ENCODE measurements at regions not wholly inside any gene's neighbourhood (a gene's known extent, or its start where the extent isn't known, plus 50 kb on each side); places are given as distances from the start of the nearest gene placed in this dataset.

DNA sequence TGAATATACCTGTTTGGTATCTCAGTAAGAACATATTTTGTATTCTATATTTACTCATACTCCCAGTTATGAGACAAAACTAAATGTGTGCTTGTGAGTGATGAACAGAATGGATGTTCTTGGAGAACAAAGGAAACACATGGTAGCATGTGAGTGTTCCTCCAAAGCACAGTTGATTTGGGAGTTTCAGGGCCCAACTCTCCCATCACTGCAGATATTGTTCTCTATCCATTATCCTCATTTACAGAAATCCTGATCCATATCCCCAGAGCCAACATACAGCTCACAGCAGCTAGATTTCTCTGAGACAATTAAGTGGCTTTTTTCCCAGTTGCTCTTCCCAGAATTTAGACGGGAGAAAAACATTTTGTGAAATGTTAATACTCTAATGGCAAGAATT lies 75.6 kb upstream of the MAPRE2 start:
- WGBS (ENCODE audit: extremely low coverage, insufficient read length, low lambda C conversion rate), result no CpG with 5 or more reads among the region's 1 CpG

More for the DNA sequence above, 75.6 kb upstream of the MAPRE2 start:
- Histone ChIP-seq H3K14ac (ENCODE audit: insufficient read depth, low read length) (no peak overlapping the region), H3K56ac (ENCODE audit: insufficient read length, low read depth, low read length) (no peak overlapping the region), H3K9ac (ENCODE audit: extremely low read depth, insufficient read length, low read length) (no peak overlapping the region), H2BK12ac (ENCODE audit: insufficient read length, low read depth, low read length) (no peak overlapping the region), H4K91ac (ENCODE audit: insufficient read length, low read depth, low read length) (no peak overlapping the region), H4K5ac (ENCODE audit: insufficient read length, low read depth, low read length) (no peak overlapping the region), H3K4me2 (ENCODE audit: insufficient read depth, insufficient read length, low read length) (no peak overlapping the region), H3K4ac (ENCODE audit: low read depth, low read length) (no peak overlapping the region), H3T11ph (ENCODE audit: low read length) (no peak overlapping the region), H2BK15ac (ENCODE audit: low read depth, low read length) (no peak overlapping the region), H2BK5ac (ENCODE audit: insufficient read length, low read length) (no peak overlapping the region), H3K27ac (ENCODE audit: insufficient read length, low read depth, low read length) (no peak overlapping the region), H3K79me1 (ENCODE audit: insufficient read depth, low read depth, low read length, poor library complexity, severe bottlenecking) (no peaks in the 10 kb centered on the region), H3K9me3 (ENCODE audit: control insufficient read depth, low read depth, low read length) (no peaks in the 10 kb centered on the region), H4K20me1 (ENCODE audit: control insufficient read depth, insufficient read depth, insufficient read length) (no peaks in the 10 kb centered on the region), H3K27me3 (ENCODE audit: insufficient read depth, low read length) (no peaks in the 10 kb centered on the region), H2BK20ac (ENCODE audit: low read depth, low read length, poor library complexity, severe bottlenecking) (no peak overlapping the region), H3K18ac (ENCODE audit: insufficient read length, low read depth, low read length) (no peak overlapping the region), H3K4me1 (ENCODE audit: insufficient read depth, low read length) (no peaks in the 10 kb centered on the region), H2AFZ (ENCODE audit: low read length) (no peak overlapping the region), H2BK120ac (ENCODE audit: low read depth, low read length, poor library complexity, severe bottlenecking) (no peak overlapping the region), H3K23ac (ENCODE audit: insufficient read length, low read depth, low read length) (no peak overlapping the region), H2AK5ac (ENCODE audit: insufficient read length, low read length) (no peak overlapping the region), H3K23me2 (ENCODE audit: insufficient read length, low read depth, low read length, poor library complexity, severe bottlenecking) (no peaks in the 10 kb centered on the region), H3K79me2 (ENCODE audit: insufficient read depth, low read length) (no peaks in the 10 kb centered on the region), H4K8ac (replicated peaks; ENCODE audit: insufficient read length, low read depth, low read length) (no peak overlapping the region)
- no peak overlapping the region for H3K4me3 Mint-ChIP-seq
- H3K4me1 Mint-ChIP-seq, result no peaks in the 10 kb centered on the region
- no peaks in the 10 kb centered on the region for H3K36me3 Mint-ChIP-seq (ENCODE audit: insufficient read depth in 1 of 3, low read depth in 3 of 3)
- H3K9me3 Mint-ChIP-seq, result no peaks in the 10 kb centered on the region
- TF ChIP-seq CTCF (conservative IDR thresholded peaks at IDR 0.05), result no peak
- H3K27ac Mint-ChIP-seq, result no peak overlapping the region
- H3K27me3 Mint-ChIP-seq (ENCODE audit: low read depth), result peaks cover 7% of the 10 kb centered on the region
- no peak for DNase-seq
